NB4 (cell line): ENCODE measurements at regions not wholly inside any gene's neighbourhood (a gene's known extent, or its start where the extent isn't known, plus 50 kb on each side); places are given as distances from the start of the nearest gene placed in this dataset.

Source experiments
- CTCF ChIP-seq: IDR thresholded peaks from one replicate; pipeline ENCODE4 v1.5.1; 2012; ENCODE audit warnings: low read depth, low read length
- MYC ChIP-seq: IDR thresholded peaks from 2 replicates; pipeline ENCODE4 v1.6.1; 2011; ENCODE audit warnings: low read depth, low read length
- POLR2A ChIP-seq: IDR thresholded peaks from 2 replicates; pipeline ENCODE4 v1.6.1; 2011; ENCODE audit warnings: mild to moderate bottlenecking; ENCODE audit not compliant: insufficient read length; ENCODE audit errors: extremely low read depth

GRCh38 chr9:100811643-100812042 lies 216.9 kb upstream of the PLPPR1 start:
- TF ChIP-seq CTCF (no peak), POLR2A (no peak), MYC (no peak)
